ENCODE measurements at regions not wholly inside any gene's neighbourhood (a gene's known extent, or its start where the extent isn't known, plus 50 kb on each side); places are given as distances from the start of the nearest gene placed in this dataset.

DNA sequence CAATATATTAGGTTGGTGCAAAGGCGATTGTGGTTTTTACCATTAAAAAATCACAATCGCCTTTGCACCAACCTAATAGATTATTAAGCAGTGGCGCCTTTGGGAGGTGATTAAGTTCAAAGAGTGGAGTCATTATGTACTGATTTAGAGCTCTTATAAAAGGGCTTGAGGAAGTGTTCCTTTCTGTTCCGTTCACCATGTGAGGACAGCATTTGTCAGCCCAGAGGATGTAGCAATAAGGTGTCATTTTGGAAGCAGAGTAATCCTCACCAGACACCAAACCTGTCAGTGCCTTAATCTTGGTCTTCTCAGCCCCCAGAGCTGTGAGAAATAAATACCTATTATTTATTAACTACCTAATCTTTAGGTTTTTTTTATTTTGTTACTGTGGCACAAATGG is 542.1 kb upstream of the MAN1A1 start:
- Histone ChIP-seq H3K79me2 (replicated peaks; ENCODE audit: insufficient read depth, low read length) (no peaks in the 10 kb centered on the region), H2AFZ (ENCODE audit: low read depth, low read length) (no peak overlapping the region), H3K9ac (ENCODE audit: low read length) (no peak overlapping the region), H3K9me3 (ENCODE audit: low read length) (no peaks in the 10 kb centered on the region), H3K4me2 (ENCODE audit: low read length) (no peak overlapping the region), H3K9me2 (ENCODE audit: insufficient read depth, low read length) (no peaks in the 10 kb centered on the region), H3K4me3 (ENCODE audit: low read length) (no peak overlapping the region), H3K27me3 (ENCODE audit: insufficient read depth, low read depth, low read length) (no peaks in the 10 kb centered on the region), H3K36me3 (ENCODE audit: insufficient read depth, low read length) (no peaks in the 10 kb centered on the region), H4K20me1 (ENCODE audit: insufficient read depth) (no peaks in the 10 kb centered on the region), H3F3A (ENCODE audit: insufficient read depth, low read length, poor library complexity, severe bottlenecking) (no peaks in the 10 kb centered on the region), H3K27ac (ENCODE audit: low read length) (no peak overlapping the region)
- no peak for TF ChIP-seq EZH2 (IDR thresholded peaks at IDR 0.05; ENCODE audit: borderline replicate concordance, insufficient read depth, low read length, poor library complexity, severe bottlenecking)
- no peak for TF ChIP-seq CTCF (IDR thresholded peaks at IDR 0.05; ENCODE audit: poor library complexity, severe bottlenecking)
- TF ChIP-seq TAF1 (IDR thresholded peaks at IDR 0.05; ENCODE audit: low read depth) = no peak
- TF ChIP-seq EP300 (conservative IDR thresholded peaks at IDR 0.05; ENCODE audit: poor library complexity, severe bottlenecking) = no peak
- TF ChIP-seq MXI1 (conservative IDR thresholded peaks at IDR 0.05; ENCODE audit: poor library complexity, severe bottlenecking) = no peak
- TF ChIP-seq REST (IDR thresholded peaks at IDR 0.05; ENCODE audit: borderline replicate concordance) = no peak
- TF ChIP-seq SMC3 (conservative IDR thresholded peaks at IDR 0.05; ENCODE audit: poor library complexity) = no peak
- no peak for TF ChIP-seq POLR2AphosphoS5 (IDR thresholded peaks at IDR 0.05)
- TF ChIP-seq RAD21 (conservative IDR thresholded peaks at IDR 0.05) = no peak

DNA sequence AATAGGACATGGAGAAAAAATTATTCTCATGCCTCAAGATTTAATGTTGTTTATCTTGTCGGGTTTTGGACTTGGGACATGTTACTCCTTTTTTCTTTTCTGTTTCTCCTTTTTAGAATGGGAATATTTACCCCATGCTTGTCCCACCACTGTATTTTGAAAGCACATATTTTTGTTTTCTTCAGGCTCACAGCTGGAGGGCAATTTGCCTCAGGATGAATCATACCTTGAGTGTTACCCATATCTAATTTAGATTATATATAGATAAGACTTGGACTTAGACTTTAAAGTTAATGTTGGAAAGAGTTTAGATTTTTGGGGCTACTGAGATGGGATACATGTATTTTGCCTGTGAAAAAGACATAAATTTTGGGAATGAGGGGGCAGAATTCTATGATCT is 541.6 kb upstream of the MAN1A1 start:
- Histone ChIP-seq H3K4me3 (ENCODE audit: low read length) (no peak overlapping the region), H2AFZ (ENCODE audit: low read depth, low read length) (no peak overlapping the region), H3F3A (ENCODE audit: insufficient read depth, low read length, poor library complexity, severe bottlenecking) (no peaks in the 10 kb centered on the region), H3K9me2 (ENCODE audit: insufficient read depth, low read length) (no peaks in the 10 kb centered on the region), H3K9me3 (ENCODE audit: low read length) (no peaks in the 10 kb centered on the region), H3K27me3 (ENCODE audit: insufficient read depth, low read depth, low read length) (no peaks in the 10 kb centered on the region), H3K36me3 (ENCODE audit: insufficient read depth, low read length) (no peaks in the 10 kb centered on the region), H3K4me2 (ENCODE audit: low read length) (no peak overlapping the region), H4K20me1 (ENCODE audit: insufficient read depth) (no peaks in the 10 kb centered on the region), H3K27ac (ENCODE audit: low read length) (no peak overlapping the region), H3K9ac (ENCODE audit: low read length) (no peak overlapping the region), H3K79me2 (replicated peaks; ENCODE audit: insufficient read depth, low read length) (no peaks in the 10 kb centered on the region)
- no peak for TF ChIP-seq SMC3 (conservative IDR thresholded peaks at IDR 0.05; ENCODE audit: poor library complexity)
- TF ChIP-seq RAD21 (conservative IDR thresholded peaks at IDR 0.05) = no peak
- TF ChIP-seq CTCF (IDR thresholded peaks at IDR 0.05; ENCODE audit: poor library complexity, severe bottlenecking) = no peak
- no peak for TF ChIP-seq MXI1 (conservative IDR thresholded peaks at IDR 0.05; ENCODE audit: poor library complexity, severe bottlenecking)
- TF ChIP-seq POLR2AphosphoS5 (IDR thresholded peaks at IDR 0.05) = no peak

All from neural cell (in vitro differentiated cells).